ENCODE measurements at regions not wholly inside any gene's neighbourhood (a gene's known extent, or its start where the extent isn't known, plus 50 kb on each side); places are given as distances from the start of the nearest gene placed in this dataset.

GRCh38 chr3:102301155-102301880 is 133.5 kb upstream of the ZPLD1 start:
- Histone ChIP-seq H3K4me1 (ENCODE audit: control insufficient read depth, extremely low read depth, insufficient read depth, low read length) (no peaks in the 10 kb centered on the region), H3K4me3 (replicated peaks in 1 of 4; ENCODE audit: control extremely low read depth in 1 of 4, insufficient read depth in 1 of 4, low read depth in 3 of 4, low read length in 4 of 4) (no peak overlapping the region), H3K36me3 (ENCODE audit: control insufficient read depth, insufficient read depth, low read length) (no peaks in the 10 kb centered on the region), H3K9ac (ENCODE audit: insufficient read depth, low read length) (no peak overlapping the region), H2AFZ (ENCODE audit: low read length) (no peak overlapping the region), H3K4me2 (ENCODE audit: extremely low read depth, insufficient read depth, low read length) (no peak overlapping the region), H4K20me1 (ENCODE audit: control insufficient read depth, extremely low read depth, insufficient read depth, low read length) (no peaks in the 10 kb centered on the region), H3K9me3 (ENCODE audit: control insufficient read depth, insufficient read depth, low read depth, low read length) (no peaks in the 10 kb centered on the region), H3K27me3 (ENCODE audit: control insufficient read depth, insufficient read depth, low read length) (no peaks in the 10 kb centered on the region), H3K79me2 (ENCODE audit: control insufficient read depth, insufficient read depth, low read length) (no peaks in the 10 kb centered on the region), H3K27ac (ENCODE audit: insufficient read depth, low read length) (no peak overlapping the region)
- TF ChIP-seq CTCF (conservative IDR thresholded peaks at IDR 0.05 in 1 of 2, IDR thresholded peaks at IDR 0.05 in 1 of 2; ENCODE audit: low read depth in 1 of 2, low read length in 2 of 2) (no peak), EZH2 (IDR thresholded peaks at IDR 0.05; ENCODE audit: low read length, missing control alignments) (no peak)
- DNase-seq (ENCODE audit: low read depth in 2 of 2): peak in 1 of 2 donors; percentile 5

GRCh38 chr3:102302020-102302419 is 132.8 kb upstream of the ZPLD1 start:
- H3K9ac ChIP-seq (ENCODE audit: insufficient read depth, low read length): no peak overlapping the region
- no peak overlapping the region for H3K27ac ChIP-seq (ENCODE audit: insufficient read depth, low read length)
- H3K4me3 ChIP-seq (replicated peaks in 1 of 4; ENCODE audit: control extremely low read depth in 1 of 4, insufficient read depth in 1 of 4, low read depth in 3 of 4, low read length in 4 of 4): no peak overlapping the region
- no peaks in the 10 kb centered on the region for H3K36me3 ChIP-seq (ENCODE audit: control insufficient read depth, insufficient read depth, low read length)
- H4K20me1 ChIP-seq (ENCODE audit: control insufficient read depth, extremely low read depth, insufficient read depth, low read length): no peaks in the 10 kb centered on the region
- H3K9me3 ChIP-seq (ENCODE audit: control insufficient read depth, insufficient read depth, low read depth, low read length): no peaks in the 10 kb centered on the region
- H3K4me1 ChIP-seq (ENCODE audit: control insufficient read depth, extremely low read depth, insufficient read depth, low read length): no peaks in the 10 kb centered on the region
- H3K4me2 ChIP-seq (ENCODE audit: extremely low read depth, insufficient read depth, low read length): no peak overlapping the region
- TF ChIP-seq EZH2 (IDR thresholded peaks at IDR 0.05; ENCODE audit: low read length, missing control alignments) (no peak), CTCF (conservative IDR thresholded peaks at IDR 0.05 in 1 of 2, IDR thresholded peaks at IDR 0.05 in 1 of 2; ENCODE audit: low read depth in 1 of 2, low read length in 2 of 2) (no peak)
- no peaks in the 10 kb centered on the region for H3K27me3 ChIP-seq (ENCODE audit: control insufficient read depth, insufficient read depth, low read length)
- no peak overlapping the region for H2AFZ ChIP-seq (ENCODE audit: low read length)
- peak in 1 of 2 donors; percentile 8 for DNase-seq (ENCODE audit: low read depth in 2 of 2)
- H3K79me2 ChIP-seq (ENCODE audit: control insufficient read depth, insufficient read depth, low read length): no peaks in the 10 kb centered on the region

GRCh38 chr3:102304550-102304949 is 130.3 kb upstream of the ZPLD1 start:
- H3K4me3 ChIP-seq (replicated peaks in 1 of 4; ENCODE audit: control extremely low read depth in 1 of 4, insufficient read depth in 1 of 4, low read depth in 3 of 4, low read length in 4 of 4): no peak overlapping the region
- H3K36me3 ChIP-seq (ENCODE audit: control insufficient read depth, insufficient read depth, low read length): no peaks in the 10 kb centered on the region
- H3K9me3 ChIP-seq (ENCODE audit: control insufficient read depth, insufficient read depth, low read depth, low read length): no peaks in the 10 kb centered on the region
- H3K4me2 ChIP-seq (ENCODE audit: extremely low read depth, insufficient read depth, low read length): no peak overlapping the region
- H3K4me1 ChIP-seq (ENCODE audit: control insufficient read depth, extremely low read depth, insufficient read depth, low read length): no peaks in the 10 kb centered on the region
- H3K27ac ChIP-seq (ENCODE audit: insufficient read depth, low read length): no peak overlapping the region
- H3K9ac ChIP-seq (ENCODE audit: insufficient read depth, low read length): no peak overlapping the region
- no peaks in the 10 kb centered on the region for H4K20me1 ChIP-seq (ENCODE audit: control insufficient read depth, extremely low read depth, insufficient read depth, low read length)
- H3K79me2 ChIP-seq (ENCODE audit: control insufficient read depth, insufficient read depth, low read length): no peaks in the 10 kb centered on the region
- TF ChIP-seq CTCF (conservative IDR thresholded peaks at IDR 0.05 in 1 of 2, IDR thresholded peaks at IDR 0.05 in 1 of 2; ENCODE audit: low read depth in 1 of 2, low read length in 2 of 2): no peak
- TF ChIP-seq EZH2 (IDR thresholded peaks at IDR 0.05; ENCODE audit: low read length, missing control alignments): no peak
- no peak overlapping the region for H2AFZ ChIP-seq (ENCODE audit: low read length)
- DNase-seq (ENCODE audit: low read depth in 2 of 2): peak in 1 of 2 donors; percentile 11
- H3K27me3 ChIP-seq (ENCODE audit: control insufficient read depth, insufficient read depth, low read length): no peaks in the 10 kb centered on the region

Measured in fibroblast of lung (primary cell).